ENCODE measurements at regions not wholly inside any gene's neighbourhood (a gene's known extent, or its start where the extent isn't known, plus 50 kb on each side); places are given as distances from the start of the nearest gene placed in this dataset.
"Not testable (repeated sequence)": the region's sequence is repeated elsewhere in the genome, so short reads cannot be mapped to it uniquely, and the experiment has no call there.

- Histone ChIP-seq H3K27ac (no peak overlapping the region), H3K27me3 (no peaks in the 10 kb centered on the region), H3K9me3 (no peaks in the 10 kb centered on the region), H3K4me3 (no peak overlapping the region), H3K36me3 (no peaks in the 10 kb centered on the region), H3K4me1 (no peaks in the 10 kb centered on the region)
- intact Hi-C loops (cut with DNase I): no loop called here
- TF ChIP-seq CTCF (IDR thresholded peaks at IDR 0.05): no peak
- no peak for TF ChIP-seq POLR2AphosphoS5 (IDR thresholded peaks at IDR 0.05; ENCODE audit: insufficient read depth in 1 of 2, low read depth in 1 of 2)
- TF ChIP-seq POLR2A (IDR thresholded peaks at IDR 0.05): no peak
- no peak for DNase-seq (ENCODE audit: extremely low spot score in 2 of 2)
Observed at GRCh38 chr2:138877421-138877820, 97.2 kb upstream of the NXPH2 start.

- intact Hi-C loops (cut with DNase I): no loop called here
- no peak overlapping the region for H3K27ac ChIP-seq
Observed at GRCh38 chr2:138874251-138874650, 94.1 kb upstream of the NXPH2 start.

GRCh38 chr2:138872116-138872515 lies 91.9 kb upstream of the NXPH2 start:
- DNase-seq (ENCODE audit: extremely low spot score in 2 of 2); H3K27ac ChIP-seq; H3K4me1 ChIP-seq; intact Hi-C loops (cut with DNase I); H3K27me3 ChIP-seq; H3K36me3 ChIP-seq; H3K9me3 ChIP-seq; H3K4me3 ChIP-seq: not testable (repeated sequence)

More at GRCh38 chr2:138874251-138874650, 94.1 kb upstream of the NXPH2 start:
- Histone ChIP-seq H3K4me1 (no peaks in the 10 kb centered on the region), H3K4me3 (no peak overlapping the region), H3K36me3 (no peaks in the 10 kb centered on the region), H3K27me3 (no peaks in the 10 kb centered on the region), H3K9me3 (no peaks in the 10 kb centered on the region)
- TF ChIP-seq POLR2AphosphoS5 (IDR thresholded peaks at IDR 0.05; ENCODE audit: insufficient read depth in 1 of 2, low read depth in 1 of 2): no peak
- TF ChIP-seq CTCF (IDR thresholded peaks at IDR 0.05): no peak
- TF ChIP-seq POLR2A (IDR thresholded peaks at IDR 0.05): no peak
- no peak for DNase-seq (ENCODE audit: extremely low spot score in 2 of 2)

GRCh38 chr2:138871312-138871711 lies 91.1 kb upstream of the NXPH2 start:
- H3K27ac ChIP-seq: no peak overlapping the region
- no peaks in the 10 kb centered on the region for H3K4me1 ChIP-seq
- H3K27me3 ChIP-seq: no peaks in the 10 kb centered on the region
- intact Hi-C loops (cut with DNase I): no loop called here
- no peak for DNase-seq (ENCODE audit: extremely low spot score in 2 of 2)
- H3K36me3 ChIP-seq: no peaks in the 10 kb centered on the region
- TF ChIP-seq POLR2A (IDR thresholded peaks at IDR 0.05) (no peak), POLR2AphosphoS5 (IDR thresholded peaks at IDR 0.05; ENCODE audit: insufficient read depth in 1 of 2, low read depth in 1 of 2) (no peak), CTCF (IDR thresholded peaks at IDR 0.05) (no peak)
- H3K9me3 ChIP-seq: no peaks in the 10 kb centered on the region
- no peak overlapping the region for H3K4me3 ChIP-seq

- intact Hi-C loops (cut with DNase I): no loop called here
- H3K36me3 ChIP-seq: no peaks in the 10 kb centered on the region
Observed at GRCh38 chr2:138867341-138867740, 87.2 kb upstream of the NXPH2 start.

More at GRCh38 chr2:138867341-138867740, 87.2 kb upstream of the NXPH2 start:
- H3K27me3 ChIP-seq: no peaks in the 10 kb centered on the region
- no peak for DNase-seq (ENCODE audit: extremely low spot score in 2 of 2)
- H3K4me3 ChIP-seq: no peak overlapping the region
- TF ChIP-seq CTCF (IDR thresholded peaks at IDR 0.05) (no peak), POLR2AphosphoS5 (IDR thresholded peaks at IDR 0.05; ENCODE audit: insufficient read depth in 1 of 2, low read depth in 1 of 2) (no peak), POLR2A (IDR thresholded peaks at IDR 0.05) (no peak)
- no peak overlapping the region for H3K27ac ChIP-seq
- H3K4me1 ChIP-seq: no peaks in the 10 kb centered on the region
- H3K9me3 ChIP-seq: no peaks in the 10 kb centered on the region

Data from vagina (tissue), 2 donors.